Omental fat pad (tissue), 3 donors: ENCODE measurements at regions not wholly inside any gene's neighbourhood (a gene's known extent, or its start where the extent isn't known, plus 50 kb on each side); places are given as distances from the start of the nearest gene placed in this dataset.

Experiments used
- ATAC-seq: fragments of 150-250 bp; one replicate; pipeline ENCODE4 v1.9.1; 2016; ENCODE audit warnings: mild to moderate bottlenecking, moderate library complexity; ENCODE audit not compliant: low FRiP score
- DNase-seq: peaks from one replicate; pipeline ENCODE4 v3.0.0-alpha.2; 2019; ENCODE audit warnings: low spot score
- CTCF ChIP-seq, 3 donors: fragments of 450-650 bp; IDR thresholded peaks; one replicate each; pipeline ENCODE4 v1.5.1; 2016 to 2017; ENCODE audit warnings: antibody characterized with exemption in 3 of 3, mild to moderate bottlenecking in 3 of 3, moderate library complexity in 2 of 3

- DNase-seq (no peak), ATAC-seq (no peak)
- no peak for TF ChIP-seq CTCF (IDR thresholded peaks at IDR 0.05)
These were observed 67.0 kb upstream of the SIMC1 start for GRCh38 chr5:176171171-176171760.

- TF ChIP-seq CTCF (IDR thresholded peaks at IDR 0.05), result no peak
- ATAC-seq, result no peak
- DNase-seq, result no peak
These were observed 66.0 kb upstream of the SIMC1 start for GRCh38 chr5:176172246-176172645.

- no peak for ATAC-seq
- TF ChIP-seq CTCF (IDR thresholded peaks at IDR 0.05), result no peak
- DNase-seq, result no peak
These were observed 64.6 kb upstream of the SIMC1 start for GRCh38 chr5:176173647-176174046.

GRCh38 chr5:176174345-176175025 is 63.7 kb upstream of the SIMC1 start:
- DNase-seq, result no peak
- no peak for TF ChIP-seq CTCF (IDR thresholded peaks at IDR 0.05)
- no peak for ATAC-seq

- TF ChIP-seq CTCF (IDR thresholded peaks at IDR 0.05), result no peak
- DNase-seq (no peak), ATAC-seq (no peak)
These were observed 62.9 kb upstream of the SIMC1 start for GRCh38 chr5:176175101-176175852.

GRCh38 chr5:176176231-176176630 is 62.0 kb upstream of the SIMC1 start:
- no peak for ATAC-seq
- no peak for DNase-seq
- TF ChIP-seq CTCF (IDR thresholded peaks at IDR 0.05), result no peak
